Keratinocyte (primary cell): ENCODE measurements at regions not wholly inside any gene's neighbourhood (a gene's known extent, or its start where the extent isn't known, plus 50 kb on each side); places are given as distances from the start of the nearest gene placed in this dataset.

ENCODE experiments used
- EZH2 ChIP-seq: IDR thresholded peaks from one replicate; pipeline ENCODE4 v1.6.1; 2012; ENCODE audit warnings: inconsistent platforms, mild to moderate bottlenecking, low read length, moderate library complexity
- TF ChIP-seq, protein P1 (sequence below), 3 experiments: IDR thresholded peaks in 1 of 3; conservative IDR thresholded peaks in 1 of 3; optimal IDR thresholded peaks in 1 of 3; 2 replicates in 2 of 3; 3 replicates in 1 of 3; pipeline versions ENCODE3 to v1.5.1; 2011; ENCODE audit warnings: low read length in 3 of 3, mild to moderate bottlenecking in 3 of 3, moderate library complexity in 2 of 3, control low read depth in 1 of 3, inconsistent platforms in 1 of 3; ENCODE audit not compliant: insufficient read depth in 2 of 3; ENCODE audit errors: extremely low read depth in 1 of 3

DNA sequence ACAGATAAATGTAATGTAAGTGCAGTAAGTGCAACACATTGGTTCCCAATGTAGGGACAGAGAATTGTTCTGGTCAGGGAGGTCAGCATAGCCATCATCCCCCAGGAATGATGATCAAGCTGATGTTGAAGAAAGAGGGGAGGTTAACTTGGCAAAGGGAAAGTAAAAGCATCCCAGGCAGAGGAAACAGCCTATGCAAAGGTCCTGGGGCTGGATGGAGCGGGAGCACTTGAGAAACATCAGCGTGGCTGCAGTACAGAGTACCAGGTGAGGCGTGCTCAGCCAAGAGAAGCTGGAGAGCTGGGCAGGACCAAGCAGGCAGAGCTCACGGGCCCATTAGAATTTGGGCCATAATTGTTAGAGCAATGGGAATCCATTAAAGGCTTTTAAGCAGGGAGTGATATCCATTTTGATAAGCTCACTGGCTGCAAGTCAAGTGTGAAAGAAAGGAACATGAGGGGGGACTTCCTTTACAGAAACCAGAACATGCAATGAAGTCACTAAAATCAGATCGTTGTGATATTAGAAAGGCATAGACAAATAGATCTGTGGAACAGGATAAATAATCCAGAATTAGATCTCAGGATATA lies 50.1 kb upstream of the HAND1 start:
- TF ChIP-seq, protein P1, sequence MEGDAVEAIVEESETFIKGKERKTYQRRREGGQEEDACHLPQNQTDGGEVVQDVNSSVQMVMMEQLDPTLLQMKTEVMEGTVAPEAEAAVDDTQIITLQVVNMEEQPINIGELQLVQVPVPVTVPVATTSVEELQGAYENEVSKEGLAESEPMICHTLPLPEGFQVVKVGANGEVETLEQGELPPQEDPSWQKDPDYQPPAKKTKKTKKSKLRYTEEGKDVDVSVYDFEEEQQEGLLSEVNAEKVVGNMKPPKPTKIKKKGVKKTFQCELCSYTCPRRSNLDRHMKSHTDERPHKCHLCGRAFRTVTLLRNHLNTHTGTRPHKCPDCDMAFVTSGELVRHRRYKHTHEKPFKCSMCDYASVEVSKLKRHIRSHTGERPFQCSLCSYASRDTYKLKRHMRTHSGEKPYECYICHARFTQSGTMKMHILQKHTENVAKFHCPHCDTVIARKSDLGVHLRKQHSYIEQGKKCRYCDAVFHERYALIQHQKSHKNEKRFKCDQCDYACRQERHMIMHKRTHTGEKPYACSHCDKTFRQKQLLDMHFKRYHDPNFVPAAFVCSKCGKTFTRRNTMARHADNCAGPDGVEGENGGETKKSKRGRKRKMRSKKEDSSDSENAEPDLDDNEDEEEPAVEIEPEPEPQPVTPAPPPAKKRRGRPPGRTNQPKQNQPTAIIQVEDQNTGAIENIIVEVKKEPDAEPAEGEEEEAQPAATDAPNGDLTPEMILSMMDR (optimal IDR thresholded peaks at IDR 0.05 in 1 of 3, IDR thresholded peaks at IDR 0.05 in 1 of 3, conservative IDR thresholded peaks at IDR 0.05 in 1 of 3; ENCODE audit: extremely low read depth in 1 of 3, insufficient read depth in 2 of 3, low read length in 3 of 3): no peak
- TF ChIP-seq EZH2: no peak
